Mammary epithelial cell (primary cell): ENCODE measurements at regions not wholly inside any gene's neighbourhood (a gene's known extent, or its start where the extent isn't known, plus 50 kb on each side); places are given as distances from the start of the nearest gene placed in this dataset.

Source experiments
- EZH2 ChIP-seq: IDR thresholded peaks from 2 replicates; pipeline ENCODE4 v1.6.1; 2012; ENCODE audit warnings: low read length, inconsistent platforms, borderline replicate concordance
- TF ChIP-seq, protein P1 (sequence below), 2 donors: IDR thresholded peaks in 1 of 2; conservative IDR thresholded peaks in 1 of 2; 2 replicates each; pipeline ENCODE4 v1.5.1; 2011 to 2012; ENCODE audit warnings: inconsistent platforms in 2 of 2, low read length in 2 of 2, mild to moderate bottlenecking in 2 of 2, control low read depth in 1 of 2, low read depth in 1 of 2; ENCODE audit not compliant: insufficient read depth in 1 of 2; ENCODE audit errors: extremely low read depth in 1 of 2

- TF ChIP-seq EZH2: no peak
- TF ChIP-seq, protein P1, sequence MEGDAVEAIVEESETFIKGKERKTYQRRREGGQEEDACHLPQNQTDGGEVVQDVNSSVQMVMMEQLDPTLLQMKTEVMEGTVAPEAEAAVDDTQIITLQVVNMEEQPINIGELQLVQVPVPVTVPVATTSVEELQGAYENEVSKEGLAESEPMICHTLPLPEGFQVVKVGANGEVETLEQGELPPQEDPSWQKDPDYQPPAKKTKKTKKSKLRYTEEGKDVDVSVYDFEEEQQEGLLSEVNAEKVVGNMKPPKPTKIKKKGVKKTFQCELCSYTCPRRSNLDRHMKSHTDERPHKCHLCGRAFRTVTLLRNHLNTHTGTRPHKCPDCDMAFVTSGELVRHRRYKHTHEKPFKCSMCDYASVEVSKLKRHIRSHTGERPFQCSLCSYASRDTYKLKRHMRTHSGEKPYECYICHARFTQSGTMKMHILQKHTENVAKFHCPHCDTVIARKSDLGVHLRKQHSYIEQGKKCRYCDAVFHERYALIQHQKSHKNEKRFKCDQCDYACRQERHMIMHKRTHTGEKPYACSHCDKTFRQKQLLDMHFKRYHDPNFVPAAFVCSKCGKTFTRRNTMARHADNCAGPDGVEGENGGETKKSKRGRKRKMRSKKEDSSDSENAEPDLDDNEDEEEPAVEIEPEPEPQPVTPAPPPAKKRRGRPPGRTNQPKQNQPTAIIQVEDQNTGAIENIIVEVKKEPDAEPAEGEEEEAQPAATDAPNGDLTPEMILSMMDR (conservative IDR thresholded peaks at IDR 0.05 in 1 of 2, IDR thresholded peaks at IDR 0.05 in 1 of 2; ENCODE audit: extremely low read depth in 1 of 2, insufficient read depth in 1 of 2, low read depth in 1 of 2, low read length in 2 of 2): no peak
Observed at GRCh38 chr18:51778115-51778514, 561.9 kb upstream of the DCC start.
